GM20000 (cell line): ENCODE measurements at regions not wholly inside any gene's neighbourhood (a gene's known extent, or its start where the extent isn't known, plus 50 kb on each side); places are given as distances from the start of the nearest gene placed in this dataset.

Experiments
- DNase-seq: peaks from one replicate; pipeline ENCODE4 v3.0.0; 2012; ENCODE audit warnings: low spot score
- CTCF ChIP-seq: IDR thresholded peaks from 2 replicates; pipeline ENCODE4 v1.5.1; 2012; ENCODE audit warnings: mild to moderate bottlenecking, control low read depth; ENCODE audit errors: extremely low read depth, missing control alignments

DNA sequence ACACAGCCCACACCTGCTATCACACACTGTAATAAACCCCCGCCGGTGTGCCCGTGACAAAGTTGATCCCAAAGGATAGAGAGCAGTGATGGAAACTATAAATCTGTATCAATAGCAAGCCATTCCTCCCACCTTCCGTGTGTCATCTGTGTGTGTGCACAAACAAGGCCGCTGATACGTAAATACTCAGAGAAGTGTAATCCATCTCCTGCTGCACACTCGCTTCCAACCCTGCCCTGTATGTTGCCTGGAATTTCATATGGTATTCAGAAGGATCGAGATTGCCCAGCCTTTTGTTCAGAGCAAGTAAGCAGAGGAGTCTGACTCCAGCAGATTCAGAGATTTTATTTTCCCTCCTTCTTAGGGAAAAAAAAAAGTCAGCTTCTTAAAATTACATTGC is 581.1 kb upstream of the ZFHX3 start:
- DNase-seq: no peak
- TF ChIP-seq CTCF: no peak

DNA sequence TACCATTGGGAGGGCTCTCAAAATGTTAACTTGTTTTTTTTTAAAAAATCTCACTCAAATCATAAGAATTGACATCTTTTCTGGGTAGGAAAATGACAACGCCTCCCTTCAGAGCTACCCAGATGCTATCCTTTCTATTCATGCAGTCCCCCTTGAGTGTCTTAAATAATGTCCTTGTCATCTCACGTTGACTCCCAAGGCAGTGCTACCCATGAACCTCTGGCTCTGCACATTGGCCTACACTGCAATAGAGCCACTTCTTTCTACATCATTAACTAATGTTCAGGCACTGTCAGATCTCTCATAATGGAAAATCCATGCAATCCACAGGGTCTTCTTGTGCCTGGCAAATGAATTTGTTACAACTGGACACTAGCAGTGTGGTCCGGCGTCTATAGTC is 569.8 kb upstream of the ZFHX3 start:
- TF ChIP-seq CTCF: no peak
- DNase-seq: no peak

DNA sequence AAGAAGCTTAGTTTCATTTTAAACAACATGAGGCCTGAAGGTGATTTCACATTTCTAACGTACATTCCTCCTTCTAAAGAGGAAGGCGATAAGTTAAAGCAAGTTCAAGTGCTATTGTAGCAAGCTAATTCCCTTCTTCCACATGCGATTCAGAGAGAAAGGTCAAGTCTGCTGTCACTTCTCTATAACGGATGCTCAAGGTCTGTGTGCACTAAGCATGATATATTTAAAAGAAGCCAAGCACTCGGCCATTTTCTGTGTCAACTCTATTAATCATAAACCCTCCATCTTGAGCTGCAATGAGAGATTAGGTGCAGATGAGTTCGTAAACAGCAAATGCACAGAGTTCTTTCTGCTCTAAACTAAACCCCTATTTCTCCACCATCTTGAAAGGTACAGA is 568.8 kb upstream of the ZFHX3 start:
- no peak for DNase-seq
- TF ChIP-seq CTCF: no peak

GRCh38 chr16:73616166-73616753 is 568.3 kb upstream of the ZFHX3 start:
- no peak for TF ChIP-seq CTCF
- DNase-seq: no peak

DNA sequence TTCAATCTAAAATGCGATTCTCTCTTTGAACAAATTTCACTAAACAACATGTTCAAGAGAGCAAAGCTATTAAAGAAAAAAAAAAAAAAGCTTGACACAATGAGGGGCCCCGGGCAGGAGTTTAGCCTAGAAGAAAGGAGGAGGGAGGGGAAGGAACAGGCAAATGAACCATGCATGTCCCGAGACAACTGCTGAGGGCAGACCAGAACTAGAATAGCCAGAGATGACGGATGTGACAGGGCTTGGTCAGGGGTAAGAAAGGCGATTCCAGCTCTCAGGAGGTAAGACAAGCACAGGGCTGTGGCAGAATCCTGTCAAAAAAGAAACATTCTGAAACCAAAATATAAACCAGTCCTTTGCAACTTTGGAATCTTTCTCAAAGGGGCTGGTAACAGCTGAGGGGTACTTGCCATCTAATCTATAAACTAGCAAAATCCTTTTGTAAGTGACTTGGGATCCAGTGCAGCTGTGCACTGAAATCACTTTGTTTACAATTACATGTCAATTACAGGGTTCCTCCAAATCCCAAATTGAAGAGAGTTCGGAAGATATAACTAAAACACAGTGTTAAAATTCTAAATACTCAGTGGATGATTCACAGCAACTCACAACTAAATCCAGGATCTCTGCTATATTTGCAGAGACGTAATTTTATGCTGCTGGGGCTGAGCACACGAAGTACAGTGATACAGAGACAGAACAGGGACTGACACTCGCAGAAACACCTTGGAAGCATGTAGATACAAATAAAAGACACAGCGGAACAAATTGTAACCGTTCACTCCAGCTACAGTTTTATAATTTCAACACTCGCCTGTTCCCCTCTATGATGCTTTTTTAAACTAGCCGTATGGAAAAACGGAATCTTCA is 567.4 kb upstream of the ZFHX3 start:
- DNase-seq: no peak

GRCh38 chr16:73614131-73614530 is 566.2 kb upstream of the ZFHX3 start:
- no peak for TF ChIP-seq CTCF
- no peak for DNase-seq

More for the DNA sequence above, 567.4 kb upstream of the ZFHX3 start:
- TF ChIP-seq CTCF: no peak

- TF ChIP-seq CTCF: no peak
- DNase-seq: no peak
Measured at GRCh38 chr16:73610605-73611156, 562.8 kb upstream of the ZFHX3 start.
